ENCODE measurements at regions not wholly inside any gene's neighbourhood (a gene's known extent, or its start where the extent isn't known, plus 50 kb on each side); places are given as distances from the start of the nearest gene placed in this dataset.
"Not testable (repeated sequence)": the region's sequence is repeated elsewhere in the genome, so short reads cannot be mapped to it uniquely, and the experiment has no call there.

- Histone ChIP-seq H3K9me3 (no peaks in the 10 kb centered on the region), H3K4me3 (no peak overlapping the region), H3K27me3 (no peaks in the 10 kb centered on the region), H3K4me1 (peaks cover 0 to 6% (median 0%) of the 10 kb centered on the region in 4 donors), H3K27ac (peak overlapping the region in 2 of 4 donors; percentile 39 to 66), H3K36me3 (no peaks in the 10 kb centered on the region)
- TF ChIP-seq, protein P1, sequence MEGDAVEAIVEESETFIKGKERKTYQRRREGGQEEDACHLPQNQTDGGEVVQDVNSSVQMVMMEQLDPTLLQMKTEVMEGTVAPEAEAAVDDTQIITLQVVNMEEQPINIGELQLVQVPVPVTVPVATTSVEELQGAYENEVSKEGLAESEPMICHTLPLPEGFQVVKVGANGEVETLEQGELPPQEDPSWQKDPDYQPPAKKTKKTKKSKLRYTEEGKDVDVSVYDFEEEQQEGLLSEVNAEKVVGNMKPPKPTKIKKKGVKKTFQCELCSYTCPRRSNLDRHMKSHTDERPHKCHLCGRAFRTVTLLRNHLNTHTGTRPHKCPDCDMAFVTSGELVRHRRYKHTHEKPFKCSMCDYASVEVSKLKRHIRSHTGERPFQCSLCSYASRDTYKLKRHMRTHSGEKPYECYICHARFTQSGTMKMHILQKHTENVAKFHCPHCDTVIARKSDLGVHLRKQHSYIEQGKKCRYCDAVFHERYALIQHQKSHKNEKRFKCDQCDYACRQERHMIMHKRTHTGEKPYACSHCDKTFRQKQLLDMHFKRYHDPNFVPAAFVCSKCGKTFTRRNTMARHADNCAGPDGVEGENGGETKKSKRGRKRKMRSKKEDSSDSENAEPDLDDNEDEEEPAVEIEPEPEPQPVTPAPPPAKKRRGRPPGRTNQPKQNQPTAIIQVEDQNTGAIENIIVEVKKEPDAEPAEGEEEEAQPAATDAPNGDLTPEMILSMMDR (IDR thresholded peaks at IDR 0.05): no peak
- TF ChIP-seq POLR2A (IDR thresholded peaks at IDR 0.05): no peak
- no peak for DNase-seq
Observed at GRCh38 chr6:63510353-63510686, 62.0 kb upstream of the LOC128125822 start.

- Histone ChIP-seq H3K27ac (peak overlapping the region in 2 of 4 donors; percentile 39 to 72), H3K27me3 (no peaks in the 10 kb centered on the region)
- peak in 1 of 3 donors; percentile 59 for DNase-seq
Observed at GRCh38 chr6:63510849-63511248, 61.4 kb upstream of the LOC128125822 start.

DNA sequence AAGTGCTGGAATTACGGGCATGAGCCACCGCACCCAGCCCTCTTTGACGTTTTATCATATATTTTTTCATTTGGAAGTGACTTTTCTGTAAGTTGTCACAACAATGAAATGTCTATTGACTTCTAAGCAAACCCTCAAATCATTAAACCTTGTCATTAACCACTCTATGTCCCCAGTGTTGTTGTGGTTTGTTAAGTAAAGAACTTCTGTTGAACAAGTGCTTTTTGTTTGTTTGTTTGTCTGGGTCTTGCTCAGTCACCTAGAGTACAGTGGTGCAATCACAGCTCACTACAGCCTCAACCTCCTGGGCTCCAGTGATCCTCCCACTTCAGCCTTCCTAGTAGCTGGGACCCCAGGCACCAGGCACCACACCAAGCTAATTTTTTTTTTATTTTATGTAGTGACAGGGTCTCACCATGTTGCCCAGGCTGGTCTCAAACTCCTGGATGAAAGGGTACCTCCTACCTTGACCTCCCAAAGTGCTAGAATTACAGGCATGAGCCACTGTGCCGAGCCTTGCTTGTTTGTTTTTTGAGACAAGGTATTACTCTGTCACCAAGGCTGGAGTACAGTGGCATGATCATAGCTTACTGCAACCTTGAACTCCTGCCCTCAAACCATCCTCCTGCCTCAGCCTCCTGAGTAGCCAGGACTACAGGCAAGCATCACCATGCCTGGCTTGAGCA lies 57.6 kb upstream of the LOC128125822 start:
- H3K4me3 ChIP-seq: no peak overlapping the region
- H3K9me3 ChIP-seq: no peaks in the 10 kb centered on the region
- H3K27me3 ChIP-seq: no peaks in the 10 kb centered on the region
- no peaks in the 10 kb centered on the region for H3K36me3 ChIP-seq
- DNase-seq: no peak
- H3K27ac ChIP-seq: no peak overlapping the region
- peaks cover 0 to 4% (median 0%) of the 10 kb centered on the region in 4 donors for H3K4me1 ChIP-seq
- TF ChIP-seq POLR2A (IDR thresholded peaks at IDR 0.05): no peak
- TF ChIP-seq, protein P1 (IDR thresholded peaks at IDR 0.05): no peak

More at GRCh38 chr6:63510849-63511248, 61.4 kb upstream of the LOC128125822 start:
- H3K4me1 ChIP-seq: peaks cover 0 to 6% (median 0%) of the 10 kb centered on the region in 4 donors
- H3K4me3 ChIP-seq: no peak overlapping the region
- H3K36me3 ChIP-seq: no peaks in the 10 kb centered on the region
- no peaks in the 10 kb centered on the region for H3K9me3 ChIP-seq
- TF ChIP-seq POLR2A (IDR thresholded peaks at IDR 0.05): no peak
- TF ChIP-seq, protein P1 (IDR thresholded peaks at IDR 0.05): no peak

DNA sequence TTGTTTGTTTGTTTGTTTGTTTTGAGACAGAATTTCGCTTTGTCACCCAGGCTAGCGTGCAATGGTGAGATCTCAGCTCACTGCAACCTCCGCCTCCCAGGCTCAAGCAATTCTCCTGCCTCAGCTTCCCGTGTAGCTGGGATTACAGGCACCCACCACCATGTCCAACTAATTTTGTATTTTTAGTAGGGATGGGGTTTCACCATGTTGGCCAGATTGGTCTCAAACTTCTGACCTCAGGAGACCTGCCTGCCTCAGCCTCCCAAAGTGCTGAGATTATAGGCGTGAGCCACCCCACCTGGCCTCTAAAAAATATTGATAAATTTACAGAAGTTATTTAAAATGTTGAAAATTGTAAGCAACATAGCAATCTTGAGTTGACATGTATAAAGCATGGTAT lies 57.1 kb upstream of the LOC128125822 start:
- H3K36me3 ChIP-seq, H3K27me3 ChIP-seq, H3K4me3 ChIP-seq, H3K9me3 ChIP-seq, H3K4me1 ChIP-seq, DNase-seq, H3K27ac ChIP-seq: not testable (repeated sequence)

- Histone ChIP-seq H3K4me1 (no peaks in the 10 kb centered on the region), H3K27ac (no peak overlapping the region), H3K36me3 (no peaks in the 10 kb centered on the region), H3K4me3 (no peak overlapping the region), H3K9me3 (no peaks in the 10 kb centered on the region), H3K27me3 (no peaks in the 10 kb centered on the region)
- no peak for DNase-seq
- TF ChIP-seq, protein P1 (IDR thresholded peaks at IDR 0.05): no peak
- TF ChIP-seq POLR2A (IDR thresholded peaks at IDR 0.05): no peak
Observed at GRCh38 chr6:63516186-63516944, 55.9 kb upstream of the LOC128125822 start.

GRCh38 chr6:63517221-63517620 lies 55.1 kb upstream of the LOC128125822 start:
- no peaks in the 10 kb centered on the region for H3K27me3 ChIP-seq
- H3K9me3 ChIP-seq: no peaks in the 10 kb centered on the region
- no peak overlapping the region for H3K27ac ChIP-seq
- DNase-seq: no peak
- no peak overlapping the region for H3K4me3 ChIP-seq
- TF ChIP-seq, protein P1 (IDR thresholded peaks at IDR 0.05): no peak
- no peak for TF ChIP-seq POLR2A (IDR thresholded peaks at IDR 0.05)
- H3K36me3 ChIP-seq: no peaks in the 10 kb centered on the region
- no peaks in the 10 kb centered on the region for H3K4me1 ChIP-seq

Data from Peyer's patch (tissue), 4 donors.